RWPE1 (cell line): ENCODE measurements at regions not wholly inside any gene's neighbourhood (a gene's known extent, or its start where the extent isn't known, plus 50 kb on each side); places are given as distances from the start of the nearest gene placed in this dataset.
"Not testable (repeated sequence)": the region's sequence is repeated elsewhere in the genome, so short reads cannot be mapped to it uniquely, and the experiment has no call there.

Experiments
- CTCF ChIA-PET: fragments of 350-600 bp; sonication (Branson Sonifier 250); formaldehyde crosslinking; extraction: SDS; loops from one replicate; lab custom pipeline; 2021; lab: Yijun Ruan, JAX
- POLR2A ChIA-PET: fragments of 400-600 bp; formaldehyde crosslinking; extraction: SDS; loops from one replicate; lab custom pipeline; 2020; ENCODE audit warnings: antibody characterized with exemption; ENCODE audit not compliant: low non-redundant PET; lab: Yijun Ruan, JAX
- DNase-seq: peaks from one replicate; pipeline ENCODE4 v3.0.0; 2012; ENCODE audit warnings: low spot score
- H3K27ac ChIP-seq: fragments of 450-650 bp; 2 replicates; pipeline ENCODE4 v1.5.1; 2017
- CTCF ChIP-seq: fragments of 450-650 bp; conservative IDR thresholded peaks from 2 replicates; pipeline ENCODE4 v1.5.1; 2017; ENCODE audit warnings: low read depth, mild to moderate bottlenecking

- no peak for DNase-seq
- POLR2A ChIA-PET = no interaction called here
- H3K27ac ChIP-seq = no peak overlapping the region
- CTCF ChIA-PET = interaction anchor here (0.6 to 0.7 kb wide), 2 partner anchors 124 to 186 kb away, joined by 4 to 5 read pairs; no protein-coding TSS in a partner anchor
- no peak for TF ChIP-seq CTCF
These were observed 98.6 kb upstream of the SVIL start for GRCh38 chr10:29733323-29733722.

DNA sequence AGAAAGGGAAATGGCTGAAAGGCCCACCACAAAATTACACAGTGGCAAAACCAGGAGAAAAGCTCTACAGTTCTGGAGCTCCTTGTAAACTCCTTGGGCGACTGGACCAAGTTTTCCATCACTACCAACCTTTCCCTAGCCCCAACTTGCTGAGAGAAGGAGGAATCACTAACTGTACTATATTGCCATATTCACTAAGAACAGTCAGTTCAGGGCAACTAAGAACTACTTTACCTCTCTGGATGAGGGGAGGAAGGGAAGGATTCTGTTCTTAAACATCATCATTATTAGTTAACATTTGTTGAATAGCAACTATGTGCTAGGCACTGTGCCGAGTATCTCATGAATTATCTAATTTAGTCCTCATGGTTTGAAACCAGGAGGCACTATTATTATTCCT lies 98.1 kb upstream of the SVIL start:
- no peak for TF ChIP-seq CTCF
- ChIA-PET CTCF (interaction anchor here (0.6 to 0.7 kb wide), 2 partner anchors 125 to 187 kb away, joined by 4 to 5 read pairs; no protein-coding TSS in a partner anchor), POLR2A (no interaction called here)
- DNase-seq = no peak
- H3K27ac ChIP-seq = no peak overlapping the region

DNA sequence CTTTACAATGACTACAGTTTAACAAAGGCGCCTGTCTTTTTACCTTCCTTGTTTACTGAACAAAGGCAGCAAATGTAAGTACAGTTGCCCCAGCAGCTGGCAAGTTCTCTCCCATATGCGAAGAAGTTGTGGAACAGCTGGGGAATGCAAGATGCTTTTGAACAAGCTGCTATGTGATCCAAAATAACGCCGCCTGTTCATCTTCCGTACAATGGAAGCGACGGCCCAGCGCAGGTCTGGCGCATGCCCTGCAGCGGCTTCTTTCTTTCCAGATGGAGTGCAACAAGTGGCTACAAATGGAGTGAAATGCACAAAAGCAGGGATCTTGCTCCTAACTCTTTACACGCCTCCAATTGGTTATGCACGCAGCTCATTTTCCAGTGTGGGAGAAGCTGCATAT lies 97.0 kb upstream of the SVIL start:
- CTCF ChIA-PET = interaction anchor here (0.7 to 0.8 kb wide), 2 partner anchors 35 to 271 kb away, joined by 3 to 5 read pairs; no protein-coding TSS in a partner anchor
- TF ChIP-seq CTCF = no peak
- H3K27ac ChIP-seq = no peak overlapping the region
- DNase-seq = no peak
- POLR2A ChIA-PET = no interaction called here

DNA sequence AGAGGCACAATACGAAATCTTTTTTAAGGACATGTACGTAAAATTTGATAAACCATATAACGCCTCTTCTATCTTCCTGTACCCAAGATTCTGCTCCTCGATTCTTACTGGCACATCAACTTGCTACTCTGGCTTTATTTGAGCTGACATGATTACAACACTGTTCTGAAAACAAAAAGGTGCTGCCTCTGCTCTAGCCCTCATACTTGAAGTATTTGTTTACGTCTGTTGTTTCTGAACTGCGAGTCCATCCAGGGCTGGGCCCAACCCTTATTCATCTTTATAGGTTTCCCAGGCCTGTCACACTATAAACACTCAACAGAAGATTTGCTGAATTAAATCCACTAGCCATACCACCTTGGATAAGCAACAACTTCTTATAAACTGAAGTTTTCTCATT lies 96.2 kb upstream of the SVIL start:
- CTCF ChIA-PET = interaction anchor here (0.7 kb wide), 1 partner anchor 23 kb away, joined by 3 read pairs; no protein-coding TSS in a partner anchor
- no peak overlapping the region for H3K27ac ChIP-seq
- TF ChIP-seq CTCF = no peak
- POLR2A ChIA-PET = no interaction called here
- DNase-seq = no peak

GRCh38 chr10:29730458-29730857 lies 95.7 kb upstream of the SVIL start:
- TF ChIP-seq CTCF = no peak
- no peak for DNase-seq
- ChIA-PET CTCF (interaction anchor here (0.7 kb wide), 1 partner anchor 22 kb away, joined by 3 read pairs; no protein-coding TSS in a partner anchor), POLR2A (no interaction called here)
- H3K27ac ChIP-seq = no peak overlapping the region

- H3K27ac ChIP-seq = no peak overlapping the region
- ChIA-PET POLR2A (no interaction called here), CTCF (interaction anchor here (0.9 kb wide), 1 partner anchor 15 kb away, joined by 3 read pairs; no protein-coding TSS in a partner anchor)
- no peak for TF ChIP-seq CTCF
- no peak for DNase-seq
These were observed 93.8 kb upstream of the SVIL start for GRCh38 chr10:29728541-29729049.

GRCh38 chr10:29725927-29726326 lies 91.2 kb upstream of the SVIL start:
- H3K27ac ChIP-seq, DNase-seq, POLR2A ChIA-PET: not testable (repeated sequence)
- CTCF ChIA-PET = interaction anchor here (0.6 kb wide), 1 partner anchor 39 kb away, joined by 4 read pairs; no protein-coding TSS in a partner anchor
